Upper lobe of left lung (tissue), 6 donors: ENCODE measurements at regions not wholly inside any gene's neighbourhood (a gene's known extent, or its start where the extent isn't known, plus 50 kb on each side); places are given as distances from the start of the nearest gene placed in this dataset.

Source experiments
- ATAC-seq, 2 donors: fragments of 200-7000 bp; cut with Tn5 transposase; one replicate each; pipeline ENCODE4 v1.9.1; 2022; ENCODE audit warnings: mild to moderate bottlenecking in 2 of 2, moderate library complexity in 2 of 2; ENCODE audit not compliant: low FRiP score in 2 of 2
- DNase-seq, 2 donors: peaks; one replicate each; pipeline ENCODE4 v3.0.0-alpha.2; 2019 to 2020
- H3K27ac ChIP-seq, 4 donors: fragments of 200-600 bp; sonication (generic); one replicate each; pipeline ENCODE4 v1.5.1; 2016 to 2019
- H3K27me3 ChIP-seq, 4 donors: fragments of 200-600 bp; sonication (generic); one replicate each; pipeline ENCODE4 v1.5.1; 2017 to 2019
- H3K36me3 ChIP-seq, 4 donors: fragments of 200-600 bp; sonication (generic); one replicate each; pipeline ENCODE4 v1.5.1; 2016 to 2019
- H3K4me1 ChIP-seq, 4 donors: fragments of 200-600 bp; sonication (generic); one replicate each; pipeline ENCODE4 v1.5.1; 2018 to 2019
- H3K4me3 ChIP-seq, 4 donors: fragments of 200-600 bp; sonication (generic); one replicate each; pipeline ENCODE4 v1.5.1; 2017 to 2019; ENCODE audit warnings: mild to moderate bottlenecking in 2 of 4, moderate library complexity in 1 of 4
- H3K9me3 ChIP-seq, 4 donors: fragments of 200-600 bp; sonication (generic); one replicate each; pipeline ENCODE4 v1.5.1; 2018 to 2019
- CTCF ChIP-seq, 6 experiments: fragments of 450-650 bp in 4 of 6; fragments of 200-600 bp in 2 of 6; sonication (generic) in 2 of 6; IDR thresholded peaks; one replicate each; pipeline ENCODE4 v1.5.1; 2016 to 2019; ENCODE audit warnings: antibody characterized with exemption in 6 of 6
- EP300 ChIP-seq, 4 donors: sonication (generic); formaldehyde crosslinking; IDR thresholded peaks; one replicate each; pipeline ENCODE4 v1.5.1; 2017; ENCODE audit warnings: antibody characterized with exemption in 4 of 4, control low read depth in 2 of 4
- POLR2A ChIP-seq, 4 donors: fragments of 450-650 bp; IDR thresholded peaks; one replicate each; pipeline ENCODE4 v1.5.1; 2016 to 2017; ENCODE audit warnings: antibody characterized with exemption in 4 of 4, mild to moderate bottlenecking in 2 of 4
- POLR2AphosphoS5 ChIP-seq, 2 donors: sonication (generic); formaldehyde crosslinking; IDR thresholded peaks; one replicate each; pipeline ENCODE4 v1.5.1; 2017; ENCODE audit warnings: antibody characterized with exemption in 2 of 2
- WGBS, 2 donors: methylation state at CpG; one replicate each; pipeline ENCODE4 v1.1.5; 2017 to 2018; 5-methylcytosine and 5-hydroxymethylcytosine counted together
- donor health status: DM: no; HTN: no; CAD: no; lungs with moderate emphysema.
- donor health status: DM: no; HTN: yes; CAD: no; lungs with severe emphysema.

GRCh38 chr5:8317335-8317734 is 448.4 kb downstream of the MTRR start:
- no peaks in the 10 kb centered on the region for H3K9me3 ChIP-seq
- H3K36me3 ChIP-seq, result no peaks in the 10 kb centered on the region
- no peak for DNase-seq
- no peak overlapping the region for H3K4me3 ChIP-seq
- H3K27me3 ChIP-seq, result no peaks in the 10 kb centered on the region
- ATAC-seq, result no peak
- no peak overlapping the region for H3K27ac ChIP-seq
- TF ChIP-seq POLR2AphosphoS5 (IDR thresholded peaks at IDR 0.05) (no peak), EP300 (IDR thresholded peaks at IDR 0.05) (no peak), CTCF (IDR thresholded peaks at IDR 0.05) (no peak), POLR2A (IDR thresholded peaks at IDR 0.05) (no peak)
- no peaks in the 10 kb centered on the region for H3K4me1 ChIP-seq
- WGBS, 2 donors, result 85 to 93% methylated on average over 6 of the region's 6 CpGs

- Histone ChIP-seq H3K27me3 (no peaks in the 10 kb centered on the region), H3K9me3 (no peaks in the 10 kb centered on the region), H3K4me3 (no peak overlapping the region), H3K36me3 (no peaks in the 10 kb centered on the region), H3K27ac (no peak overlapping the region), H3K4me1 (no peaks in the 10 kb centered on the region)
- TF ChIP-seq POLR2A (IDR thresholded peaks at IDR 0.05) (no peak), EP300 (IDR thresholded peaks at IDR 0.05) (no peak), CTCF (IDR thresholded peaks at IDR 0.05) (no peak), POLR2AphosphoS5 (IDR thresholded peaks at IDR 0.05) (no peak)
- ATAC-seq (no peak), DNase-seq (no peak)
Measured at GRCh38 chr5:8320244-8320643, 451.3 kb downstream of the MTRR start.

GRCh38 chr5:8321272-8321671 is 452.3 kb downstream of the MTRR start:
- Histone ChIP-seq H3K4me1 (no peaks in the 10 kb centered on the region), H3K27ac (no peak overlapping the region), H3K36me3 (no peaks in the 10 kb centered on the region), H3K4me3 (no peak overlapping the region), H3K27me3 (no peaks in the 10 kb centered on the region), H3K9me3 (no peaks in the 10 kb centered on the region)
- ATAC-seq (no peak), DNase-seq (no peak)
- TF ChIP-seq EP300 (IDR thresholded peaks at IDR 0.05) (no peak), POLR2A (IDR thresholded peaks at IDR 0.05) (no peak), POLR2AphosphoS5 (IDR thresholded peaks at IDR 0.05) (no peak)
- WGBS, 2 donors, result 86 to 92% methylated on average over 1 of the region's 1 CpG

- no peaks in the 10 kb centered on the region for H3K27me3 ChIP-seq
- ATAC-seq, result no peak
- H3K9me3 ChIP-seq, result no peaks in the 10 kb centered on the region
- H3K27ac ChIP-seq, result no peak overlapping the region
- no peak overlapping the region for H3K4me3 ChIP-seq
- 69 to 74% methylated on average over 2 of the region's 2 CpGs for WGBS, 2 donors
- no peaks in the 10 kb centered on the region for H3K36me3 ChIP-seq
- no peak for DNase-seq
- H3K4me1 ChIP-seq, result no peaks in the 10 kb centered on the region
- no peak for TF ChIP-seq EP300 (IDR thresholded peaks at IDR 0.05)
- TF ChIP-seq POLR2AphosphoS5 (IDR thresholded peaks at IDR 0.05), result no peak
- TF ChIP-seq CTCF (IDR thresholded peaks at IDR 0.05), result no peak
- TF ChIP-seq POLR2A (IDR thresholded peaks at IDR 0.05), result no peak
Measured at GRCh38 chr5:8322484-8322883, 453.5 kb downstream of the MTRR start.

- H3K27me3 ChIP-seq, result no peaks in the 10 kb centered on the region
- H3K27ac ChIP-seq, result no peak overlapping the region
- DNase-seq, result no peak
- no peak overlapping the region for H3K4me3 ChIP-seq
- ATAC-seq, result no peak
- no peak for TF ChIP-seq CTCF (IDR thresholded peaks at IDR 0.05)
- TF ChIP-seq POLR2AphosphoS5 (IDR thresholded peaks at IDR 0.05), result no peak
- TF ChIP-seq EP300 (IDR thresholded peaks at IDR 0.05), result no peak
- no peak for TF ChIP-seq POLR2A (IDR thresholded peaks at IDR 0.05)
- WGBS, 2 donors, result 71 to 76% methylated on average over 4 of the region's 4 CpGs
- no peaks in the 10 kb centered on the region for H3K36me3 ChIP-seq
- no peaks in the 10 kb centered on the region for H3K4me1 ChIP-seq
- H3K9me3 ChIP-seq, result no peaks in the 10 kb centered on the region
Measured at GRCh38 chr5:8327016-8327415, 458.1 kb downstream of the MTRR start.
